HG03066 (cell line): ENCODE measurements at regions not wholly inside any gene's neighbourhood (a gene's known extent, or its start where the extent isn't known, plus 50 kb on each side); places are given as distances from the start of the nearest gene placed in this dataset.

Source experiments
- ATAC-seq: cut with Tn5 transposase; IDR thresholded peaks from one replicate; pipeline ENCODE4 v1.9.1; 2021; ENCODE audit warnings: low read depth; ENCODE audit not compliant: unreplicated experiment

DNA sequence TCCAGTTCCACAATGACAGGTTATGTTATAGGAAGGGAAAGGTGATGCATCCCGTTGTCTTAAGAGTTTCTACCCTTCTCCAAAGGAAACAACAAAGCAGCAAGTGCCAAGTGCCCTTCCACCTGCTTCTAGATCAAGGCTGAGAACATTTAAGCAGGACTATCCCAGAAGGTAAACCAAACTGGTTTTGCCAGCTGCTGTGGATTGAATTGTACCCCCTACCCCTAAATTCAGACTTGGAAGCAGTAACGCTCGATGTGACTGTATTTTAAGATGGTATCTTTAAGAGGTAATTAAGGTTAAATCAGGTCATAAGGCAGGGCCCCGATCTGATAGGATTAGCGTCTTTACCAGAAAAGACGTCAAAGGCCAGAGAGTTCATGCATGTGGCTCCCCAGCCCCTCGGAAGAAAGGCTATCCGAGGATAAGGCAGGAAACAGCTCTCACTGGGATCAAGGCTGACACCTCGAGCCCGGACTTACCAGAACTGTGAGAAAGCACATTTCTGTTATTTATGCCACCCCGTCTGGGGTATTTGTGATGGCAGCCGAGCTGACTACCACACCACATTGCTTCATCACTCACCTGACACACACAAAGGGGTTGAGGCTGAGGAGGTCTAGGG is 179.1 kb upstream of the RAI14 start:
- ATAC-seq, result no peak

DNA sequence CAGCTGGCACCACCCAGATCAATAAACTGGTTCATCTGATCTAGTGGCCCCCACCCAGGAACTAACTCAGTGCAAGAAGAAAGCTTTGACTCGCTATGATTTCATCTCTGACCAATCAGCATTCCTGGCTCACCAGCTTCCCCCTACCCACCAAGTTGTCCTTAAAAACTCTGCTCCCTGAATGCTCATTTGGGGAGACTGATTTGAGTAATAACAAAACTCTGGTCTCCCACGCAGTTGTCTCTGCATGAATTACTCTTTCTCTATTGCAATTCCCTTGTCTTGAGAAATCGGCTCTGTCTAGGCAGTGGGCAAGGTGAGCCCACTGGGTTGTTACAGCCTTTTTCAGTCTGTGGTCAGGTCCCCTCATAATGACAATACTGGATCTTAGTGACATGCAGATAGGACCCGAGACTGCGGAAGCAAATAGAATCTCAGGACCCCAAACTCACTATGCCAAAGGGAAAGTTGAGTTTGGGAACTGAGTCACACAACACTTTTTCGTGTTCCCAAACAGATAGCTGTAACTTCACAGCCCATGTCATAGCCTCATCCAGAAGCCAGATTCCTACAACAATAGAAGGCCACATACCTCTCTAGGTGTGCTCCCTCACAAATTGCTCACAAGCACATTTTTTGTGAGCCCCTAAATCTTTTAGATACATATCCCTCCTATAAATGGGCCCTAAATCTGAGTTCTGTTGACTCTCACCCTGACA is 175.2 kb upstream of the RAI14 start:
- ATAC-seq, result no peak

DNA sequence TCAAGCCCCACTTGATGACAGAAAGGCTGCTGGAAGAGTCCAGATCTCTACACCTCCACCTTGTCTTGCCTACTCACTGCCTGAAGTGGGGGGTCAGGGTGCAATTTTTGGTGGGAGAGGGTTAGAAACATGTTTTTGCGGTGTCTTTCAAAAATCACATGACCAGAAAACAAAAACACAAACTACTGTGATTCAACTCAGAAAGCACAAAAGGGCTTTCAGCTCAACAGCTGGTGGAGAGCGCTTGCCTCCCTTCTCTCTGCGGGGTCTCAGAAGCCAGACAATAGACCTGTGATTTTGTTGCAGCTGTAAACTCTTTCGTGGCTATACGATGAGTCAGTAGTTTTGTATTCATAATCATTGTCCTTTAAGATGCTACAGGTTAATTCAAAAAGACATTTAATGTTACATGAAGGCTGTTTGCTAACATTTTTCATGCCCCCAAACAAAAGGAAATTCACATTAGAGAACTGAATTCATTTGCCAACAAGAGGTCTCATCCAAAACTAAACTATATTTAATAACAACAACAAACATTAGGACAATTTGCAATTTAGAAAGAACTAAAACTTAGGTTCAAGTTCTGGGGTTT is 172.6 kb upstream of the RAI14 start:
- no peak for ATAC-seq

DNA sequence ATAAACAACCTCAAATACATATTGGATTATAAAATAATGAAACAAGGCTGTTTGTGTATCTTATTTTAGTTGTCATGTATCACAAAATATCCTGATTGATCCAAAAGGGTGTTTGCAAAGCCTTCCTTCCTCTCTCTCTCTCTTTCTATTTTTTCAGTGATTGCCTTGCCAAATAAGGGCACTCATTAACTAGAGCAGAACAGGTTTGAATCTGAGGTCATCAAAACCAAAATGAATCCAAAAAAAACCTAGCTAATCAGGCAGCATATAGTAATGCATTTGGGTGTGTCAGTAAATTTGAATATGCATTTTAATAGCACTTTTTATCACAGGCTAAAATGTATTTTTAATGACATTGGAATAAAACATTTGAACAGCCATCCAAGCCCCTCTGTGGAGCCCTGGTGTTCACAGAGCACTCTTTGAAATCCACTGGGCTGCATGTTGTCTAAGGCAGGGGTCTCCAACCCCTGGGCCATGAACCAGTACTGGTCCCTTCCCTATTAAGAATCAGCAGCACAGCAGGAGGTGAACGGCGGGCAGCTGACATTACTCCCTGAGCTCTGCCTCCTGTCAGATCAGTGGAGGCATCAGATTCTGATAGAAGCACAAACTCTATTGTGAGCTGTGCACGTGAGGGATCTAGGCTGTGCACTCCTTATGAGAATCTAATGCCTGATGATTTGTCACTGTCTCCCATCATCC is 171.8 kb upstream of the RAI14 start:
- ATAC-seq, result no peak

DNA sequence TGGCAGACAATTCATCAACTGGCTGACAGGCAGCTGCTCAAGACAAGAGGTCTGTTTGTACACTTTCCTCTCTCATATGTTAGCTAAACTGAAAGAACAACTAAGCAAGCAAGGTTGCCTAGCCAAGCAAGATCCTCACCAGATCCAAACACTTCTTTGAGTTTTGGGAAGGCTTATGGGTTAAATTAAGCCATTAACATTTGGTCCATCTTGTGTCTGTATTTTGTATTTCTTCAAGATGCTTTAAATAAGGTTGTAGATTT is 170.4 kb upstream of the RAI14 start:
- no peak for ATAC-seq

DNA sequence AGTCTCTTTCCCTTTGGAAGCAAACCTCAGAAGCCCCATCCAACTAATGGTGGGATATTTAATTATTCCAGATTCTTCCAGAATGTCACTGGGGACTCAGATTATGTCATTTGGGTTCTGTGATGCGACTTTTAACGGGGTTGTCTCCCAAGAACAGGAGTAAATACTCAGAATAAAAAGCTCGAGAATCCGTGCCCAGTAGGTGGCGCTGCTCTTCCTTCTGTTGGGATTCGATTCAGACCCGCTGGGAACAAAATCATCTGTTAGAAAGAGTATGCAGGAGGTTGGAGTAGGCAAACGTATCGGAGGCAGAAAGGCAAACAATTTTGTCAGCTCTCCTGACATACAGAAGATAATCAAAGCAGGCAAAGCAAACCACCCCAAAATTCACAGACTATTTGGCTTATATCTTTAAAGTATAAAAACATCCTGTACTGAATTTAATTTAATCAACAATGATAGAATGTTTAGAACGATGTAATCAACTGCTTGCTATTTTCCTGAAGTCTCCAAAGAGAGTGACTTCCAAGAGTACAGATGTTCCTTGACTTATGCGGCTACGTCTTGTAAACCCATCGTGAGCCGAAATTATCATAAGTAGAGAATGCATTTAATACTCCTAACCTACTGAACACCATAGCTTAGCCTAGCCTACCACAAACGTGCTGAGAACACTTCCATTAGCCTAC is 169.8 kb upstream of the RAI14 start:
- ATAC-seq, result no peak

DNA sequence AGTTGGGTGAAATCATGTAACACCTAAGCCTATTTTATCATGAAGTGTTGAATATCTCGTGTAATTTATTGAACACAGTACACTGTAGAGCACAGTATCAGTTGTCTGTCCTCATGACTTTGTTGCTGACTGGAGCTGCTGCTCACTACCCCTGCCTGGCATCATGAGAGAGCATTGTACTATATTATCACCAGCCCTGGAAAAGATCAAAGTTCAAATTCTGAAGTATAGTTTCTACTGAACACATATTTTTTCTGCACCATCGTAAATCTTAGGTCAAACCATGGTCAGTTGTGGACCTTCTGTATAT is 169.3 kb upstream of the RAI14 start:
- no peak for ATAC-seq

DNA sequence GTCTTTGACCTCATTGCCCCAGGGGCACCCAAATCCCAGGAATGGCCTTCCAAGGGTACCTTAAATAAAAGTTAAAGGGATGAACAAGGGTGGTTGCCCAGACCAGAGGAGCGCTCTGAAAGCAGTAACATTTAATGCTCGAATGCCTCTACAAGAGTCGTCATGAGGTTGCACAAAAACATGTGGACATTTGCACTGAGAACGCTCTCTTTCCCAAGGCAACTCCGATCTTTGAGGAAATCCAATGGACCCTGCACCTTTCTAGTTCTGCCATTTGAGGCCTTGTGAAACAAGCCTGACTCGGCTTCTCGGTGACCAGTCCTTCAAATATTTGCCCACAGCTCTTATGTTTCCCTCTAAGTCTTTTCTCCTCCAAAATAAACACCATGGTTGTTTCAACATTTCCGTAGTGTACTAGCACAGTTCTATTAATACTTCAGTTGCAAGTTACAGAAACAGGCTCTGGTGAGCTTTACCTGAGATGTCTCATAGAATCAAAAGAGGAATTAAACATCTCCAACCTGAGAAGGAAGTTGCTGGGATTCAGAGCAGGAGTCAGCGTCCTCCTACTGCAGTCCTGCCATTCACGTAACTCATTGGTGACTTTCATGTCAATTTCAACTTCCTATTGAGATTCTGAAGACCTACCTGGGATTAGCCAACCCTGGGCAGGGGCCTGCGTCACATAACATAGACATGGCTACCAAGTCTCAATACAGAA is 168.8 kb upstream of the RAI14 start:
- ATAC-seq, result no peak

DNA sequence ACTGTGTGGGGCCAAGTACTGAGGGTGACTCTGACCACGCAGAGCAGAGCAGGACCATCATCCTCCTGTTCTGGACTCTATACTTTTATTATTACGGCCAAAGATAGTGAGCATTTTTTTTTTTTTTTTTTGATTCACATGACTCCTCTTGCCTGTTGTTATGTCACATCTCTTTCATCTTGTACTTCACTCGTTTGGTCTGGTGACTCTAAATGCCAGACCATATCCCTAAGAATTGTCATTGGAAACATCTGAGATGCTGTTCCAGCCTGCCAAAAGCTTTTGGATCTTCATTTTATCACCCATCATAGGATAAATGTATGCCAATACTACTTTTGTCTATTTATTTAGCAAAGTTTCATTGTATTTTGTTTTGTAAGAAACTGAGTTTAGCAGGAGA is 168.2 kb upstream of the RAI14 start:
- no peak for ATAC-seq

DNA sequence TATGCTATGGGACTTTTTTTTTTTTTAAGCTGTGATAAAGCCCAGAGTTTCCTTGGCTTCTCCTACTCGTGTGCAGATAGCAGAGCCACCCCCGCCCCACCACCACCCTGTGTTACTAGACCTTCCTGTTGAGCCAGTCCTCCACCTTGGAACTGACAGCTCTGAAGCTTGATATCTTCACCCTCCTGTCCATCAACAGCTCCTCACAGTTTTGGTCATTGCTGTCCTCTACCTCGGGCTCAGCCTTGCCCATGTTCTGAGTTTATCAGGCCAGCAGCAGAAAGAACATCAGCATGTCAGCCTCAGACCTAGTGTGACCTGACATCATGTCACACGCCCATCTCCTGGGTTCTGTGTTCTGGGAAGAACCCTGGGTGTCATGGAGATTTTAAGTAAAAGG is 167.1 kb upstream of the RAI14 start:
- ATAC-seq, result no peak

DNA sequence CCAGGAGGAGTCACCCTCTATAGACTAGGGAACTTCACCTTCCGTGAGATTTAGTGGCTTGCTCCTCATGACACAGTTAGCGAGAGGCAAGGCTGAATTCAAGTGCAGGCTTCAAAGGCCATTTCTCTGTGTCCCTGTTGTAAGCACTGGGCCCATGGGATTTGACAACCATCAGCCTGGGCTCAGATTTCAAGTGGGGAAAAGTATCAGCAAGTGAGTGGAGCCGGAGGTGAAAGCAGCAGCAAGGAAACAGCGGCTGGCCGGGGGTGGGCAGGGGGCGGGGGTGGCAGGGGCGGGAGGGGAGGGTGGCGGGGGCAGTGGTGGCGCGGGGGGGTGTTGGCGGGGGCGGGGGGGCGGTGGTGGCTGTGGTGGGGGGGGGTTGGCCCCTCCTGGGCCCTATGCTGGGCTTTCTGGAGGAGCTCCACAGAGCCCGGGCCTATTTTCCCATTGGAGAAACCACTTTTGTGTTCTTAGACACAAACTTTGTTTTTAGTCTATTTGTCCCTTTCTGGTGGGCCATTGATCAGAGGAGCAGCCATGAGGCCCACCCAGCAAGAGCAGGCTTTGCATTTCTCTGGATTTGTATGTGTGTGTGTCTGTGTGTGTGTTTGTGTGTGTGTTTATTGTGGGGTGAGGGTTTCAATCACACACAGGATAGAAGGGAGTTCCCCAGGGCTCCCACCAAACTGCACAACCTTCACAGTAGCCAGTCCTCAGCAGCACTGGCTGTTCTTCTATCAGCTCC is 165.4 kb upstream of the RAI14 start:
- ATAC-seq, result no peak

DNA sequence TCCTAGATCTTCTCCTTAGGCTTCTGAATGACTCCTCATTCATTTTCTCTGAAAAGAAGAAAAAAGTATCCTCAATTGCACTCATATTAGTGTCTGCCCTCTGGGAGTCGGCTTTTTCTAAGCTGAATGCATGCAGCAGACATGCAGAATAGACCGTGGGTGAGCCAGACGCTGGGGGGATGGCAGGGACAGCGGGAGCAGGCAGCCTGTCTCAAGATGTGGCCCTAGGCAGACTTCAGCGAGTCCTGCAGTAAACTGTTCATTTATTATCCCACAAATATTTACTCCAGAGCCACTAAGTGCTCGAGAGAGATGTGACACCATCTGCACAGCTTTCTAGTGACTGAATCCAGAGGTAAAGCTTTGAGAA is 164.9 kb upstream of the RAI14 start:
- ATAC-seq, result no peak

DNA sequence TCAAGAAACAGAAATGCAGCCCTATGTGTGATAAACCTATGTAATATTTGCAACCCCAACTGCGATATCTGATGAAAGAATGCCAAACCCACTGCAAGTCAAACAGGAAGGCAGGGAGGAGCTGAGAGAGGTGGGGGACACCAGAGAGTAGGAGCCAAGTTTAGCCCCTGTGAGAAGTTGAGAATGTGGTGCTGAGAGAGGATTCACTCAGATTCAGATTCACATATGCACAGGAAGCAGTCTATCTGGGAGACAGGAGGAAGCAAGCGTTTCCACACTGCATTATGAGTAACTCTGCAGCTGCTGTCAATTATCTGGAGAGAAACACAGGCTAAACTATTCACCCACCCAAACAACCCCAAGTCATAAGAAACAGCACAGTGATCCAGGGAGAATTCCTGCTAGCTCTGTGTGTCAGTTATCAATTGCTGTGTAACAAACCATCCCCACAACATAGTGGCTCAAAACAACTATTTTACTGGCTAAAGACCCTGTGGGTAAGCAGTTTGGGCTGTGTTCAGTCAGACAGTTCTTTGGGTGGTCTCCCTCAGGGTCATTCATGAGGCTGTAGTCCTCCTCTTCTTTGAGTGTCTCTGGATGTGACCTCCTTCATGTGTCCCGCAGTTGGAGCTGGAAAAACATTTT is 161.9 kb upstream of the RAI14 start:
- ATAC-seq, result no peak

DNA sequence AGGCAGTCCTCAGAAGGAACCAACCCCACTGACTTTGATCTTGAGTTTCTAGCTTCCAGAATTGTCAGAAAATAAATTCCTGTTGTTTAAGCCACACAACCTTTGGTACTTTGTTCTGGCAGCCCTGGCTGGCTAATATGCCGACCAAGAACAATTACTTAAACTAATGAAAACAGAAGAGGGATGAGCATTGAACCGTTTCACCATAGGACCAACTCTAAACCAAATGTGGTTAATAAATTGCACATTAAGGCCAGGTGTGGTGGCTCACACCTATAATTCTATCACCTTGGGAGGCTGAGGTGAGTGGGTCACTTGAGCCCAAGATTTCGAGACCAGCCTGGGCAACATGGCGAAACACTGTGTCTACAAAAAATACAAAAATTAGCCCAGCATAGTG is 160.9 kb upstream of the RAI14 start:
- ATAC-seq, result no peak

DNA sequence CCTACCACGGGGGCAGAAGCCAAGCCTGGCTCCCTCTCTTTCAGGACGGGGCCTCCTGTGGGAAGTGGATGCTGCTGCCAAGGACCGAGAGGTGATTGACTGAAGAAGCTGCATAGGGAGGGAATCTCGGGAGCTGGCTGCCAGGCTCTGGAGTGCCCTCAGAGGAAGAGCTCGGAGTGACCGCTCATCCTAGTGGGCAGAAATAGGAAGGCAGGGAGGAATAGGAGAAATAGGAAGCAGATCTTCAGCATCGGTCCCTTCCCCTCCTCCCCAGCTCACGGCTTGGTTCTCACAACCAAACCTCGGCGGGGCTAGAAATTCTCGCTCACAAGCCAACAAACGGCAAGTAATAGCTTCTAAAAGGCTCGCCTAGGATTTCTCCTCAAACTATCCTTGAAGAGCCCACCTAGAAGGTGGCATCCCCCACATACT is 159.9 kb upstream of the RAI14 start:
- no peak for ATAC-seq

DNA sequence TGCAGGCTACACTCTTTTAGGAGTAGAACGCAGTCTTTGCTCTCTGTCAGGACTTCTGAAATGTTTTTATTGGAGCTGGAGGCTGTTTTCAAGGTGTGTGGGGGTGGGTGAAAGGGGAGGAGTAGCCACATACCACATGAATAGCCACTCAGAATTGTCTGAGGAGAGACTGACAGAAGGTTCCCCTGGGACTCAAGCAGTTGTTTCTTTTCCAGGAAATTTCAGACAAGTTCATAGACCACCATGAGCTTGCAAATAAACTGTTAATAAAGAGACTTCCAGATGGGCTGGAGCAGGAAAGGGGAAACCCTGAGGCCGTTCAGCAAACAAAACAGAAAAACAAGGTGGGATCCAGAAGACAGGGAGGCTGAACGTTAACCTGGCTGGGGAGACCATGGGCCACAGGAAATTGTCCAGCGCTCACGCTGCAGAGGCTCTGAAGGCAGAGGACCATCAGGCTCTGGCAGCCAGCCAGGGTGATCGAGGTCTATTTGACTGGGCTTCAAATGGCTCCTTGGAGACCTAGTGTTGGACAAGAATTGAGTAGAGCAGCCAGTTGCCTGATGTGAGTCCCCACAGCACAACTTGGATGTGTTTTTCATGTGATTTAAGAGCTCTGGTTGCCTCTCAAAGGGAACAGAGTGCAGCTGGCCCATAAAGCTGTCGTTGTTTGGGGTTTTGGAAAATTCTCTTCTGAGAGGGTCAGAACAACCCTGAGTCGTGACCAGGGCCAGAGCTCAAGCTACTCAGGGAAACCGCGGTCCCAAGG is 159.2 kb upstream of the RAI14 start:
- ATAC-seq, result no peak

DNA sequence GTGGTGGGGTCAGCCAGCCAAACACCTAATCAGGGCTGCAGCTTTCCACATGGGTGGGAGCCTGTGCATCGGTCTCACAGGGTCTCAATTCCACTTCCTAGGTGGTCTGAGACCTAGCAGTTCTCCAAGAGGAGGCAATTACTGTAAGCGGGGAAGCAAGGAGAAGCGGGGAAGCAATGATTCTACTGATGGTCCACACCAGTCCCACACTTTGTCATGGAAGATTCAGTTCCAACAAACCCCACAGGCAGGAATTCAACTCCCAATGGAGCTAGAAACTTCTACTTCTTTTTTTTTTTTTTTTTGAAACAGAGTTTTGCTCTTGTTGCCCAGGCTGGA is 158.7 kb upstream of the RAI14 start:
- ATAC-seq, result no peak

DNA sequence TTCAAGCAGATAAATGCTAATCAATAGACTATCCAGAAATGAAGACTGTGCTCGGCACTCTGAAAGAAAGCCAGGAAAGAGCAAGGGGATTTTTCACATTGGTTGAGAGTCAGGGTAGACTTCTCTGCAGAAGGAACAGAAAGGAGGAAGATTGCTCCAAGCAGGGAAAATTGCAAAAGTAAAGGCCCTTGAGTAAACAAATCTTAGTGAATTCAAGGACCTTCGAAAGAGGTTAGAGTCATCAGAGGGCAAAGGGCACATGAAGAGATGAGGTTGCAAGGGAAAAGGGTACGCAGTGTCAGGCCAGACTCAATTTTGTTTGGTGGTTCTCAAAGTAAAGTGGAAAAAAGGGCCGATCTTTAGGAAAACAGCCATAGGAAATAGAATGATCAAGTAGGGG is 157.6 kb upstream of the RAI14 start:
- ATAC-seq, result no peak
